Chondrocyte (in vitro differentiated cells): ENCODE measurements at regions not wholly inside any gene's neighbourhood (a gene's known extent, or its start where the extent isn't known, plus 50 kb on each side); places are given as distances from the start of the nearest gene placed in this dataset.

Experiments used
- DNase-seq: peaks from one replicate; pipeline ENCODE4 v3.0.0; 2021; ENCODE audit warnings: mixed read lengths, low spot score
- H3K27ac Mint-ChIP-seq: one replicate; pipeline ENCODE4 v1.8.0; 2021; ENCODE audit warnings: mild to moderate bottlenecking, moderate library complexity, mixed read lengths; ENCODE audit not compliant: unreplicated experiment
- H3K27me3 Mint-ChIP-seq: 2 replicates; pipeline ENCODE4 v1.8.0; 2021; ENCODE audit warnings: low read depth, mixed read lengths
- H3K36me3 Mint-ChIP-seq: 2 replicates; pipeline ENCODE4 v1.8.0; 2021; ENCODE audit warnings: low read depth, mixed read lengths
- H3K4me1 Mint-ChIP-seq: 2 replicates; pipeline ENCODE4 v1.8.0; 2021; ENCODE audit warnings: low read depth, mild to moderate bottlenecking, mixed read lengths
- H3K4me3 Mint-ChIP-seq: one replicate; pipeline ENCODE4 v1.8.0; 2021; ENCODE audit warnings: mild to moderate bottlenecking, moderate library complexity, mixed read lengths; ENCODE audit not compliant: unreplicated experiment
- H3K9me3 Mint-ChIP-seq: 2 replicates; pipeline ENCODE4 v1.8.0; 2021; ENCODE audit warnings: low read depth, mixed read lengths
- CTCF ChIP-seq: fragments of 200-600 bp; sonication (generic); IDR thresholded peaks from 2 replicates; pipeline ENCODE4 v1.5.0; 2021; ENCODE audit warnings: antibody characterized with exemption, mild to moderate bottlenecking, moderate library complexity

GRCh38 chr9:31837211-31837610 lies 547.2 kb upstream of the ACO1 start:
- Mint-ChIP-seq H3K9me3 (no peaks in the 10 kb centered on the region), H3K27me3 (peaks cover 13% of the 10 kb centered on the region), H3K27ac (no peak overlapping the region), H3K4me1 (no peaks in the 10 kb centered on the region), H3K36me3 (no peaks in the 10 kb centered on the region), H3K4me3 (no peak overlapping the region)
- TF ChIP-seq CTCF, result no peak
- no peak for DNase-seq

- Mint-ChIP-seq H3K36me3 (no peaks in the 10 kb centered on the region), H3K9me3 (no peaks in the 10 kb centered on the region), H3K4me3 (no peak overlapping the region), H3K4me1 (no peaks in the 10 kb centered on the region), H3K27ac (no peak overlapping the region), H3K27me3 (peaks cover 12% of the 10 kb centered on the region)
- peak; percentile 28 for TF ChIP-seq CTCF
- no peak for DNase-seq
Measured at GRCh38 chr9:31839273-31839672, 545.2 kb upstream of the ACO1 start.

GRCh38 chr9:31840702-31841101 lies 543.7 kb upstream of the ACO1 start:
- Mint-ChIP-seq H3K36me3 (no peaks in the 10 kb centered on the region), H3K27ac (no peak overlapping the region), H3K4me3 (no peak overlapping the region), H3K9me3 (no peaks in the 10 kb centered on the region), H3K4me1 (no peaks in the 10 kb centered on the region), H3K27me3 (peaks cover 15% of the 10 kb centered on the region)
- TF ChIP-seq CTCF, result no peak
- no peak for DNase-seq

GRCh38 chr9:31847963-31848362 lies 536.5 kb upstream of the ACO1 start:
- Mint-ChIP-seq H3K4me1 (no peaks in the 10 kb centered on the region), H3K4me3 (no peak overlapping the region), H3K9me3 (no peaks in the 10 kb centered on the region), H3K27ac (no peak overlapping the region), H3K27me3 (peaks cover 3% of the 10 kb centered on the region), H3K36me3 (no peaks in the 10 kb centered on the region)
- no peak for TF ChIP-seq CTCF
- no peak for DNase-seq

GRCh38 chr9:31848505-31849285 lies 535.7 kb upstream of the ACO1 start:
- DNase-seq, result no peak
- Mint-ChIP-seq H3K4me1 (no peaks in the 10 kb centered on the region), H3K27me3 (peaks cover 3% of the 10 kb centered on the region), H3K27ac (no peak overlapping the region), H3K9me3 (no peaks in the 10 kb centered on the region), H3K4me3 (no peak overlapping the region), H3K36me3 (no peaks in the 10 kb centered on the region)
- no peak for TF ChIP-seq CTCF
